ENCODE measurements at regions not wholly inside any gene's neighbourhood (a gene's known extent, or its start where the extent isn't known, plus 50 kb on each side); places are given as distances from the start of the nearest gene placed in this dataset.

DNA sequence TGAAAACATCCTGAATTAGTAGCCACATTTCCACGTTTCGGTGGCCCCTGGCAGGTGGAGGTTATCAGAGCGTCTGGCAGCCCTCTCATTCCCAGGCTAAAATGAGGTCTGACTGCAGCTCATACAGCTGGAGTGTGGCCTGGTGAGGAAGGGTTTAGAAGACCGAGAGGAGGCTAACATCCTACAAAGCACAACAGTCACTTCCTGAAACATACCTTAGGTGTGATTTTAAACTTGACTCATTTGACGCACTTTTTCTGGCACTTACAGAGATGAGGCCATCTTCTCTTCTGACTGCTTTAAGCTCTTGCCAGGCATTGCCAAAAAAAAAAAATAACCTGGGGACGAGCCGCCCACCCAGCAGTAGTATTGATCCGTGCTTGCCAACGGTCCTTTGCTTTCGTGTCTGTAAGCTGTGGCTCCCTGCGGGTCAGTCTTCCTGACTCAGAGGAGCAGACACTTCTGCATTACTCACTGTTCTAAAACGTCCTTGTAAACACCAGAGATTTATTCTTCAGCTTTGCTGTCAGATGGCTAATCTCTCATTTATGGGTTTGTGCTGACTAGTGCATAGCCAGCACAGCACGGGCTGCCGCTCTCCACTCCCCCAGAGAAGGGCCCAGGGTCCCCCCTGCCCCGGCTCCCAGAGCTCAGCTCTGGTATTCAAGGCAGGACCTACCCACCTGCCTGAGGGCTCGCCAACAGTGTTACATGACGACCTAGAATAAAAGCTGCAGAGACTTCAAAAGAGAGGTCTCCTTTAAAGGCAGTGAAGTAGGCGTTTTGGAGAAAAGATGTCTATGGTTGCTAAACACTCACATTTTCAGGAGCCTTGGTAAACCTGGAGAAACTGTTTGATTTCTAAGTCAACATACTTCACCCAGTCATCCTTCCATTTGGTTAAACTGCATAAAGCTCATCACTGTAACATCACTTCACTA, 78.5 kb upstream of the FRMD1 start:
- DNase-seq = no peak
- Histone ChIP-seq H3K27ac (no peak overlapping the region), H3K9me3 (no peaks in the 10 kb centered on the region), H3K4me3 (no peak overlapping the region), H3K27me3 (no peaks in the 10 kb centered on the region), H3K4me1 (peaks cover 8% of the 10 kb centered on the region), H3K36me3 (replicated peaks in 1 of 2; ENCODE audit: insufficient read depth in 1 of 2, low read depth in 2 of 2) (no peaks in the 10 kb centered on the region)
- TF ChIP-seq, protein P1, sequence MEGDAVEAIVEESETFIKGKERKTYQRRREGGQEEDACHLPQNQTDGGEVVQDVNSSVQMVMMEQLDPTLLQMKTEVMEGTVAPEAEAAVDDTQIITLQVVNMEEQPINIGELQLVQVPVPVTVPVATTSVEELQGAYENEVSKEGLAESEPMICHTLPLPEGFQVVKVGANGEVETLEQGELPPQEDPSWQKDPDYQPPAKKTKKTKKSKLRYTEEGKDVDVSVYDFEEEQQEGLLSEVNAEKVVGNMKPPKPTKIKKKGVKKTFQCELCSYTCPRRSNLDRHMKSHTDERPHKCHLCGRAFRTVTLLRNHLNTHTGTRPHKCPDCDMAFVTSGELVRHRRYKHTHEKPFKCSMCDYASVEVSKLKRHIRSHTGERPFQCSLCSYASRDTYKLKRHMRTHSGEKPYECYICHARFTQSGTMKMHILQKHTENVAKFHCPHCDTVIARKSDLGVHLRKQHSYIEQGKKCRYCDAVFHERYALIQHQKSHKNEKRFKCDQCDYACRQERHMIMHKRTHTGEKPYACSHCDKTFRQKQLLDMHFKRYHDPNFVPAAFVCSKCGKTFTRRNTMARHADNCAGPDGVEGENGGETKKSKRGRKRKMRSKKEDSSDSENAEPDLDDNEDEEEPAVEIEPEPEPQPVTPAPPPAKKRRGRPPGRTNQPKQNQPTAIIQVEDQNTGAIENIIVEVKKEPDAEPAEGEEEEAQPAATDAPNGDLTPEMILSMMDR (IDR thresholded peaks at IDR 0.05) = no peak
- no peak for TF ChIP-seq POLR2A (IDR thresholded peaks at IDR 0.05)
- 42 to 54% methylated on average over 18 of the region's 18 CpGs for WGBS, 2 donors
- no peak for ATAC-seq
- intact Hi-C loops (cut with DNase I) = loop anchor here (10.0 kb wide), 1 partner anchor 197 kb away; no protein-coding TSS in a partner anchor

DNA sequence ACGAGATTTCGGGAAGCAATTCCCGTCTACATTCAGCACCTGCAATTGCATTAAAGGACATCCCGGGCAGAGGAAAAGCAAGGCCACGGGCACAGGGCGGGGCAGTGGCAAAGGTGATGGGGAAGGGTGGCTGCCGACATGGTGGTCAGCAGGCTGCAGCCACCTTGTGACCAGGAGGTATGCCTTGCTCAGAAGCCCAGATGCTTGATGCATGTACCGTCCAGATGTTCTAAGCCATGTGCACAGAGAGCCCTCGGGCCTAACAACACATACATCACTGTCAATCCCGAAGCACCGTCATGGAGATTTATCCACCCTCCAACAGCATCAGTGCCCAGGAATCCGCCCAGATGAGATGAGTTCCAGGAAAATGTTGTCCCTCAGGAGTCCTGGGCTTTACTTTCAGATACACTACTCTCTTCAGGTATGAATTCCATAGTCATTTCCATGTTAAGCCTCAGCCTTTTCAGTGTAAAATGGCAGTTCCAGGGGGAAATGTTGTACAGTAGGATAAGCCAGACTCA, 77.8 kb upstream of the FRMD1 start:
- H3K4me1 ChIP-seq = peaks cover 8% of the 10 kb centered on the region
- no peak for TF ChIP-seq POLR2A (IDR thresholded peaks at IDR 0.05)
- TF ChIP-seq, protein P1 (IDR thresholded peaks at IDR 0.05) = no peak
- no peak overlapping the region for H3K27ac ChIP-seq
- DNase-seq = no peak
- H3K27me3 ChIP-seq = no peaks in the 10 kb centered on the region
- intact Hi-C loops (cut with DNase I) = loop anchor here (10.0 kb wide), 1 partner anchor 198 kb away; no protein-coding TSS in a partner anchor
- no peaks in the 10 kb centered on the region for H3K9me3 ChIP-seq
- WGBS, 2 donors = 72 to 81% methylated on average over 12 of the region's 12 CpGs
- ATAC-seq = no peak
- H3K36me3 ChIP-seq (replicated peaks in 1 of 2; ENCODE audit: insufficient read depth in 1 of 2, low read depth in 2 of 2) = no peaks in the 10 kb centered on the region
- no peak overlapping the region for H3K4me3 ChIP-seq

DNA sequence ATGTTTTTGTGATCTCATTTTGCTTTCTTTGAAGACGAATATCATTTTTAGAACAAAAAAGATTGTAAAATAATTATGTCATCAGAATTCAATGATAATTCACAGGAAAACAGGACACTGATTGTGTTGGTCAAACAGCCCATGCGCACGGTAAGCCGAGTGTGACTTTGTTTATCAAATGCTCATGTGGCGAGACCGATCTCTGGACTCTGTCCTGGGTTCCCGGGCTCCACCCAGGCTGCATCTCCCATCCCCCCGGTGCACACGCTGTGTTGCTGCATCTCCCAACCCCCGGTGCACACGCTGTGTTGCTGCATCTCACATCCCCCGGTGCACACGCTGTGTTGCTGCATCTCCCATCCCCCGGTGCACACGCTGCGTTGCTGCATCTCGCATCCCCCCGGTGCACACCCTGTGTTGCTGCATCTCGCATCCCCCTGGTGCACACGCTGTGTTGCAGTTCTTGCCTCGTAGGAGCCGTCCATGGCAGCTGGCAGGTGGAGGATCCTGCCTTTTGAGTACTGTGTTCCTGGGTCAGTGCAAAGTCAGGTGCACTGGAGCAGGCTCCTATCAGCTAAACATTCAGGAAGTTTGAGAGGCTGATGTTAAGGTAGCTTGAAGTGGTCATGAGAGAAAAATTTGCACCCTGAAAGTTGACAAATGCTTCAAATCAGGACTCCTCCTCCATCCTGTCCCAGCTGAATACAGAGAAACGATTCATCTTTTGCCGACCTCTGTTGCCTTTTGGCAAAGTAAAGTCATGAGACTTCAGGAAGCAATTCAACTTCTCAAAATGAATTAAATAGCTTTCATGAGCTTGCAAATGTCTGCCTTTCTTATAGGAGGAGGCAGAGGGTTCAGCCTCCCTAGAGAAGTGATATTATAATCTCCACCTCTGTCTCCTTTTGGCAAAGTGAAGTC, 77.1 kb upstream of the FRMD1 start:
- no peak overlapping the region for H3K27ac ChIP-seq
- no peak for DNase-seq
- H3K27me3 ChIP-seq = no peaks in the 10 kb centered on the region
- peaks cover 8% of the 10 kb centered on the region for H3K4me1 ChIP-seq
- TF ChIP-seq POLR2A (IDR thresholded peaks at IDR 0.05) = no peak
- TF ChIP-seq, protein P1 (IDR thresholded peaks at IDR 0.05) = no peak
- H3K4me3 ChIP-seq = no peak overlapping the region
- intact Hi-C loops (cut with DNase I) = loop anchor here (10.0 kb wide), 1 partner anchor 199 kb away; no protein-coding TSS in a partner anchor
- H3K9me3 ChIP-seq = no peaks in the 10 kb centered on the region
- 77 to 80% methylated on average over 17 to 21 of the region's 24 CpGs for WGBS, 2 donors
- no peak for ATAC-seq
- no peaks in the 10 kb centered on the region for H3K36me3 ChIP-seq (replicated peaks in 1 of 2; ENCODE audit: insufficient read depth in 1 of 2, low read depth in 2 of 2)

DNA sequence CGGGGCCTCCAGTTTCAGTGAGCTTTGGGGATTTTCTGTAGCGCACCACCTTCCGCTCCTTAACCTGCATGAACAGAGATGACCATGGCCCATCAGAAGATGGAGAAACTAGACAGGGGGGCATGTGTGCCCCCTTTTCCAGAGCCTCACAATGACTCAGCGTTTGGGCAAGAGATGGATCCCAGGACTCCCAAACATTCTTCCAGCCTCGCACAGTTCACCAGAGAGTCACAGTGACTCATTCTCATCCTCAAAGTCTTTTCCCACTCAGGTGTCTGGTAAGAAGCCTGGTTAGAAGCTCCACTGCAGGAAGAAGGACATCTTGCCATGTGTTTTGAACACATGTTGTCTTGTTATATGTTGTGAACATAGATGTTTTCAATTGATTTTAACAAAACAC, 76.2 kb upstream of the FRMD1 start:
- 65 to 82% methylated on average over 5 of the region's 5 CpGs for WGBS, 2 donors
- Histone ChIP-seq H3K27ac (no peak overlapping the region), H3K9me3 (no peaks in the 10 kb centered on the region), H3K36me3 (replicated peaks in 1 of 2; ENCODE audit: insufficient read depth in 1 of 2, low read depth in 2 of 2) (no peaks in the 10 kb centered on the region), H3K27me3 (no peaks in the 10 kb centered on the region), H3K4me1 (peaks cover 13% of the 10 kb centered on the region), H3K4me3 (no peak overlapping the region)
- no peak for ATAC-seq
- DNase-seq = no peak
- intact Hi-C loops (cut with DNase I) = loop anchor here (10.0 kb wide), 1 partner anchor 200 kb away; no protein-coding TSS in a partner anchor
- TF ChIP-seq POLR2A (IDR thresholded peaks at IDR 0.05) = no peak
- TF ChIP-seq, protein P1 (IDR thresholded peaks at IDR 0.05) = no peak

Measured in body of pancreas (tissue), 4 donors.